Esophagus (tissue), 2 donors: ENCODE measurements at regions not wholly inside any gene's neighbourhood (a gene's known extent, or its start where the extent isn't known, plus 50 kb on each side); places are given as distances from the start of the nearest gene placed in this dataset.

Source experiments
- H3K27ac ChIP-seq, 2 donors: one replicate each; pipeline ENCODE4 v1.5.1; 2013; ENCODE audit warnings: low read depth in 2 of 2, mild to moderate bottlenecking in 2 of 2, inconsistent platforms in 1 of 2, low read length in 1 of 2, moderate library complexity in 1 of 2
- H3K27me3 ChIP-seq, 2 donors: one replicate each; pipeline ENCODE4 v1.6.1; 2013; ENCODE audit warnings: low read length in 2 of 2, control low read depth in 1 of 2, mild to moderate bottlenecking in 1 of 2; ENCODE audit not compliant: insufficient read depth in 2 of 2, control insufficient read depth in 1 of 2
- H3K36me3 ChIP-seq, 2 donors: one replicate each; pipeline ENCODE4 v1.6.1; 2013; ENCODE audit warnings: low read length in 1 of 2; ENCODE audit not compliant: control insufficient read depth in 2 of 2, insufficient read depth in 2 of 2
- H3K4me1 ChIP-seq, 2 donors: one replicate each; pipeline ENCODE4 v1.6.1; 2013; ENCODE audit warnings: low read length in 1 of 2; ENCODE audit not compliant: control insufficient read depth in 2 of 2, insufficient read depth in 2 of 2
- H3K4me3 ChIP-seq, 2 donors: one replicate each; pipeline ENCODE4 v1.5.1; 2013; ENCODE audit warnings: low read length in 2 of 2, mild to moderate bottlenecking in 2 of 2, low read depth in 1 of 2, moderate library complexity in 1 of 2
- H3K9me3 ChIP-seq, 2 donors: one replicate each; pipeline ENCODE4 v1.6.1; 2013; ENCODE audit warnings: mild to moderate bottlenecking in 2 of 2, low read depth in 1 of 2, low read length in 1 of 2, moderate library complexity in 1 of 2; ENCODE audit not compliant: control insufficient read depth in 2 of 2, insufficient read depth in 1 of 2
- WGBS, 2 donors: extraction: QIAGEN DNeasy Blood & Tissue Kit; methylation state at CpG; one replicate each; pipeline ENCODE4 v1.1.7; 2013; 5-methylcytosine and 5-hydroxymethylcytosine counted together
- donor health status: healthy with polysubstance abuse.
- donor health status: Bipolar disorder and iron deficiency.

DNA sequence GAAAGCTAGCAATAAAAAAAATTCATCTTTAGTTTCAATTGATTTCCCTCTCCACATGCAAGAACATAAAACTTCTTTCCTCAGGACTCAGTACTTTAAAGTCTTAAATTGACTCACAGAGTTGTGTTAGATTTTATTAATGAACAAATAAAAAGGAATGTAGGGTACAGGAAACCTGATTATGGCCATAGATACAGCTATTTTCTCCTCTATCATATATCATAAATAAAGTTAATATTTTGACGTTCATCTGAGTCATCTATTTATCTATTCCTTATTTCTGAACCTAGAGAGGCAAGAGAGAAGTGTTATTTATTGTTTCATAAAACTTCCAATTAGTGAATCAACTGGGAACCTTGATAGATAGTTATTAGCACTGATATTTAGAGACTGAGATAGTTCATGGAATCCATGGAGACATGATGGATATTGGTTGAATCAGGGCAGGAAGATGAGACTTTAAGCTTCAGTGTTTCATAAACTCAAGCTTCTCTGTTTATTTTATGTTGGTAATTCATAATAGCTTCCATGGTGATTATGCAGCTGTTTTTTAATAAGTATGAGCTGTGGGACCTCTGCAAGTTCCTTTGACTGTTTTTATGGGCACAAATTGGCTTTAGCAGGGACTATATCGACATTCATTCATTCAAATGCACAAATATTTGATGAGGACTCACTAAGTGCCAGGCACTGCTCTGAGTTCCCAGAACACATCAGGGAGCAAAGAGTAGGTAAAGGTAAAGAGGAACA is 143.5 kb upstream of the TGFBR2 start:
- Histone ChIP-seq H3K9me3 (no peaks in the 10 kb centered on the region), H3K27me3 (no peaks in the 10 kb centered on the region), H3K4me1 (no peaks in the 10 kb centered on the region), H3K4me3 (no peak overlapping the region), H3K36me3 (no peaks in the 10 kb centered on the region), H3K27ac (no peak overlapping the region)
- 60 to 67% methylated on average over 2 of the region's 2 CpGs for WGBS, 2 donors

DNA sequence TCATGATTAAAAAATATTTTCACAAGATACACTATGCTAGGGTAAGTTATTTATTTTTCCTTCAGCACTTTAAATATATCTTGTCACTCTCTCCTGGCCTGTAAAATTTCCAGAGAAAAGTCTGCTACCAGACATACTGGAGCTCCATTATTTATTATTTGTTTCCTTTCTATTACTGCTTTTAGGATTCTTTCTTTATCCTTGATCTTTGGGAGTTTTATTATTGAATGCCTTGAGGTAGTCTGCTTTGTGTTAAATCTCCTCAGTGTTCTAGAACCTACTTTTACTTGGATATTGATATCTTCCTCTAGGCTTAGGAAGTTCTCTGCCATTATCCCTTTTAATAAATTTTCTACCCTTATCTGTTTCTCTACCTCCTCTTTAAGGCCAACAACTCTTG is 142.0 kb upstream of the TGFBR2 start:
- Histone ChIP-seq H3K9me3 (no peaks in the 10 kb centered on the region), H3K4me3 (no peak overlapping the region), H3K27ac (no peak overlapping the region), H3K36me3 (no peaks in the 10 kb centered on the region), H3K27me3 (no peaks in the 10 kb centered on the region), H3K4me1 (no peaks in the 10 kb centered on the region)

DNA sequence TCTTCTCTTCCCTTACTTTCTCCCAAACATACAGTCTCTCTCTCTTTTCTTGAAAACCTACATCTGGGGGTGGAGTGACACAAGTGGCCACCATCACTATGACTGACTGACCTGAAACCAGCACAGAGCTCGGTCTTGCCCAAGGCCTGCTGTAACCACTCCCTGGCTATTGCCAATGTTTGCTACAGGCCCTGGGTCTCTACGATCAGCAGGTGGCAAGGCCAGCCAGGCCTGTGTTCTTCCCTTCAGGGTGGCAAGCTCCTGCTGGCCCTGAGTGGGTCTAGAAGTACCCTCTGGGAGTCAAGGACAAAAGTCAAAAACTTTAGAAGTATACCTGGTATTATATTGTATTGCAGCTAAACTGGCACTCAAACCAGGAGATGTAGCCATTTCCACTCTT is 140.9 kb upstream of the TGFBR2 start:
- WGBS, 2 donors = 93 to 98% methylated on average over 2 of the region's 2 CpGs
- Histone ChIP-seq H3K27me3 (no peaks in the 10 kb centered on the region), H3K27ac (no peak overlapping the region), H3K4me3 (no peak overlapping the region), H3K36me3 (no peaks in the 10 kb centered on the region), H3K4me1 (no peaks in the 10 kb centered on the region), H3K9me3 (no peaks in the 10 kb centered on the region)

DNA sequence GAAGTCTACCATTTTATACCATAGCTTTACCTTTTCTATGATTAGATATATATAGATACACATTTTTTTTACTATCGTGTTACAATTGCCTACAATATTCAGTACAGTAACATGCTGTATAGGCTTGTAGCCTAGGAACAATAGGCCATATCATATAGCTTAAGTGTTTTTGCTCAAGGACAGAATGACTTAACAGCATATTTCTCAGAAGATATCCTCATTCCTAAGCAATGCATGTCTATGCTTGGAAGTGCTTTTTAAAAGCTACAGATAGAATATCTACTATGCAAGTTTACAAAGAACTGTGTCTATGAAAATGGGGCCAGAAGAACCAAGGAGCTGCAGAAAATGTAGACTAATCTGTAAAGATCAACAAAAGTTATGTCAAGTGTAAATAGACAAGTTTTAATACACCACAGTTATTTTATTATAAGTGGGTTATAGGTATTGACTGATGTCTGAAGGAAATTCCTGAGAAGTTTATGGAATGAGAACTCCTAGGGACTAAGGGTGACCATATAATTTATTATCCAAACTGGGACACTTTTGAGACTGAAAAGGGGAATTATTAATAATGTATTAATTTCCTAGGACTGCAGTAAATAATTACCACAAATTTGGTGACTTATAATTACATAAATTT is 138.7 kb upstream of the TGFBR2 start:
- H3K4me1 ChIP-seq = no peaks in the 10 kb centered on the region
- no peaks in the 10 kb centered on the region for H3K36me3 ChIP-seq
- H3K27me3 ChIP-seq = no peaks in the 10 kb centered on the region
- no peak overlapping the region for H3K27ac ChIP-seq
- H3K9me3 ChIP-seq = no peaks in the 10 kb centered on the region
- no peak overlapping the region for H3K4me3 ChIP-seq
- 89 to 91% methylated on average over 1 of the region's 1 CpG for WGBS, 2 donors

DNA sequence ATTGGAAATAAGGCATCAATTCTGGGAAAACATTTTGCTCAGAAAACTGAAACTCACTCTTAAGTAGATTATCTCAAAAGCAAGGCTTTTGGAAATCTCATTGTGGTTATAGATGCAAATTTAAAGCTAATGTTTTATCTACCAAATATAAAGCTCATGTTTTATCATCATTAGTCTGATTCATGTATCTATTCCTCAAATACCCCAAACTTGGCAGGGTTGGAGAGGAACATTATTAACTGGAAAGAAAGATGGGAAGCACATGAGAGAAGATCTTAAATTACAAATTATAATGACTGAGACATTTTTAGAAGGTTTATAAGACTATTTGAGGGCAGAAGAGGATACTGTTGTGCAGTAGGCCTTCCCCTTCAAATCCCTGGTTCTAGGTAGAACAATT is 137.3 kb upstream of the TGFBR2 start:
- Histone ChIP-seq H3K27me3 (no peaks in the 10 kb centered on the region), H3K9me3 (no peaks in the 10 kb centered on the region), H3K4me3 (no peak overlapping the region), H3K27ac (no peak overlapping the region), H3K4me1 (no peaks in the 10 kb centered on the region), H3K36me3 (no peaks in the 10 kb centered on the region)

DNA sequence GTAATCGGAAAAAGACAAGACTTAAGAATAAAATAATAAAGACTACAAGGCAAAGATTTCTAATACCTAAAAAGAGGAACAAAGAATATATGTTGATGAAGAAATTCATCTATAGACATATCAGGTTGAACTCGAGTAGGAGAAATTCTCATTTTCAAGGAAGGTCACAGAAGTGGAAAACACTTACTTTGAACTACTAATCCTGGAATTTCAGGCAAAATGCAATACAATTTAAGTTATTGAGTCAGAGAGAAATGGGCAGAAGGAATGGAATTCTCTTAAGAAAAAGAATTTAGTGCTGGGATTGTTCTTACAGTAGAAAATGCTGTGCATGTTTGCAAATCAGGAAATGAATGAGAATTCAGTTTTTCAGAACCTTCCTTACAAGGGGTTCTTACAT is 135.9 kb upstream of the TGFBR2 start:
- Histone ChIP-seq H3K36me3 (no peaks in the 10 kb centered on the region), H3K27me3 (no peaks in the 10 kb centered on the region), H3K4me3 (no peak overlapping the region), H3K9me3 (no peaks in the 10 kb centered on the region), H3K4me1 (no peaks in the 10 kb centered on the region), H3K27ac (no peak overlapping the region)
- 88 to 92% methylated on average over 2 of the region's 2 CpGs for WGBS, 2 donors

DNA sequence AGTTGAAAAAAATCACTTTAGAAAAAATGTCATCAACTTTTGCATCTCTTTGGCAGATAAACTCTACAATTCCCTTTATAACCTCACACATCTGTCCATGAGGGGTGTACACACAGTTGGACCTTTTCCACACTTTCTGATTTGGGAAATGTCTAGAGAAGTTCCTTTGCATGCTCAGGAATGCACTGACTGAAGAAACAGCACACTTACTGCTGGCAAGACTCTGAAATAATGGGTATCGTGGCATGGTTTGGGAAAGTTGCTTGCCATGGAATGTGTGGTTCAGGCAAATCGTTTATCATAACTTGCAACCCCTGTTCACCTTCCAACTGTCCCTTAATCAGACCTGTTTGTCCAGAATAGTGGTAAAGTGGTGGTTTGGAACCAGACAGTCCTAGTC is 135.3 kb upstream of the TGFBR2 start:
- 46 to 53% methylated on average over 2 of the region's 2 CpGs for WGBS, 2 donors

DNA sequence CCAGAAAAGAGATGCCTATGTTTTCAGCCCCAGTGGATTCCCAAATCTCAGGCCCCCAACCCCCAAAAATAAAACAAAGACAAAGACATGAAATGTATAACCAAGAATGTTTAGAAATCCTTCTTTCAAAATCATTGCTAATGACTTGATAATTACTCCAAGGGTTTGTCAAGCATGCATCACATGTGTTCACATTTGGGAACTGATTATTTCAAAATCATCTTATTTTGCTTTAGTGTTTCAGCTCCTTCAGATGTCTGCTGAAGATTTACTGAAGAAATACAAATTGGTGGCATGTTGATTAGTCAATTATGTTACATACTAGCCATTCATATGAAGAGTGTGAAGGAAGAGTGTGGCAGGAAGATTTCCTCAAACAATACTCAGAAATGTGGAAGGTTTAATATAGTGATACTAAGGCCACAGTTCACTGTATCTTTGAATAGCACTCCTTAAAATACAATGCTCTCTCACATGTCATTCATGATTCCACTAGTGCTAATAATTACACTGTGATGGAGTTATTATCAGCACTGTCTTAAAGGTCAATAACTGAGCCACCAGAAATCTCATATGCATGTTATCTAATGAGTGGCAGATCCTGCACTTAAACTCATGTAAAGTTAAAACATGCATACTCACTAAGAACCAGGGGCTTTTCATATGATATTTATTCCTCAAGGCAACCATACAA is 134.5 kb upstream of the TGFBR2 start:
- Histone ChIP-seq H3K9me3 (no peaks in the 10 kb centered on the region), H3K4me3 (no peak overlapping the region), H3K4me1 (no peaks in the 10 kb centered on the region), H3K27me3 (no peaks in the 10 kb centered on the region), H3K27ac (no peak overlapping the region), H3K36me3 (no peaks in the 10 kb centered on the region)

More for the DNA sequence above, 135.3 kb upstream of the TGFBR2 start:
- Histone ChIP-seq H3K36me3 (no peaks in the 10 kb centered on the region), H3K9me3 (no peaks in the 10 kb centered on the region), H3K4me3 (no peak overlapping the region), H3K27me3 (no peaks in the 10 kb centered on the region), H3K27ac (no peak overlapping the region), H3K4me1 (no peaks in the 10 kb centered on the region)

DNA sequence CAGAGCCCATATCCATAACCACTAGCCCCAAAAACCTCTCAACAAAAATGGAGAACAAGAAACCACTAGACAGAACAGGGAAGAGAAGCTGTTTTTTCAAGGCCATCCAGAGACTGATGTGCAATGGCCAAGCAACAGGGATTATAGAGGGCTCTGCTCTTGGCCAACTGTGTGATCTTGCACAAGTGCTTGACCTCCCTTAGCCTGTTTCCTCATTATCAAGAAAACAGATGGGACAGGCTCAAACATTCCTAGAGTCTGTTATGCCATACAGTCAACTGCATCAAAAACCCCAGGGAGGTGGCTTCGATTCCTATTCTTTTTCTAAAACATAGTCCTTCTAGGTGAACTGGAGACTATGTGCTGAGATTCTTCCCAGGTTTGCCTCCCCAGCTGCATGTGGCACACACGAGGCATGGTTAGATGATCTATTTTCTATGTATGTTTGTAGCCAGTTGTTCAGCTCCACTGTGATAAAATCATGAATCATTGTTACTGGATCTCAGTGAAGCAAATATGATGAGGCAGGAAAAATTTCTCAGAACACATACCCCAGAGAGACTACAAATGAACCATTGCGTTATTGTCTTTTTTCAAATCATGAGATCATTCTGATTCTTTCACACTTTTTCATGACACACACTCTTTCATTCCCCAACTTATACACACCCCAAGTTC is 132.9 kb upstream of the TGFBR2 start:
- H3K27ac ChIP-seq = no peak overlapping the region
- no peaks in the 10 kb centered on the region for H3K36me3 ChIP-seq
- WGBS, 2 donors = 81% methylated on average over 3 of the region's 3 CpGs
- H3K27me3 ChIP-seq = peaks cover 0 to 3% of the 10 kb centered on the region in 2 donors
- H3K4me3 ChIP-seq = no peak overlapping the region
- no peaks in the 10 kb centered on the region for H3K4me1 ChIP-seq
- H3K9me3 ChIP-seq = no peaks in the 10 kb centered on the region
